Fibroblast of mammary gland (primary cell): ENCODE measurements at regions not wholly inside any gene's neighbourhood (a gene's known extent, or its start where the extent isn't known, plus 50 kb on each side); places are given as distances from the start of the nearest gene placed in this dataset.

ENCODE experiments used
- DNase-seq: peaks from one replicate; pipeline ENCODE4 v3.0.0-alpha.2; 2010; ENCODE audit warnings: low read depth
- H3K4me3 ChIP-seq: 2 replicates; pipeline ENCODE4 v1.5.1; 2011; ENCODE audit warnings: low read depth, mild to moderate bottlenecking, low read length, moderate library complexity; ENCODE audit not compliant: control insufficient read depth
- CTCF ChIP-seq: conservative IDR thresholded peaks from 2 replicates; pipeline ENCODE4 v1.5.1; 2011; ENCODE audit warnings: low read depth, low read length, inconsistent platforms; ENCODE audit not compliant: control insufficient read depth, insufficient read depth

GRCh38 chr10:36880898-36881297 is 244.5 kb upstream of the ANKRD30A start:
- no peak overlapping the region for H3K4me3 ChIP-seq
- peak; percentile 46 for DNase-seq
- TF ChIP-seq CTCF = peak; percentile 69

GRCh38 chr10:36872702-36873393 is 252.6 kb upstream of the ANKRD30A start:
- TF ChIP-seq CTCF = no peak

GRCh38 chr10:36840788-36841187 is 284.6 kb upstream of the ANKRD30A start:
- TF ChIP-seq CTCF = no peak
- no peak overlapping the region for H3K4me3 ChIP-seq
- DNase-seq = peak; percentile 24

More at GRCh38 chr10:36872702-36873393, 252.6 kb upstream of the ANKRD30A start:
- DNase-seq = no peak
- H3K4me3 ChIP-seq = no peak overlapping the region

GRCh38 chr10:36837416-36837815 is 288.0 kb upstream of the ANKRD30A start:
- TF ChIP-seq CTCF = no peak
- no peak overlapping the region for H3K4me3 ChIP-seq
- DNase-seq = no peak

- no peak for DNase-seq
Measured at GRCh38 chr10:36819781-36820180, 305.6 kb upstream of the ANKRD30A start.

GRCh38 chr10:36817898-36818297 is 307.5 kb upstream of the ANKRD30A start:
- TF ChIP-seq CTCF = no peak
- H3K4me3 ChIP-seq = no peak overlapping the region

More at GRCh38 chr10:36819781-36820180, 305.6 kb upstream of the ANKRD30A start:
- TF ChIP-seq CTCF = no peak
- no peak overlapping the region for H3K4me3 ChIP-seq

More at GRCh38 chr10:36817898-36818297, 307.5 kb upstream of the ANKRD30A start:
- DNase-seq = no peak
